ENCODE measurements at regions not wholly inside any gene's neighbourhood (a gene's known extent, or its start where the extent isn't known, plus 50 kb on each side); places are given as distances from the start of the nearest gene placed in this dataset.

GRCh38 chr16:79503511-79503910 lies 97.0 kb downstream of the MAF start:
- H3K4me1 ChIP-seq (ENCODE audit: control insufficient read depth in 2 of 2, insufficient read depth in 2 of 2, low read length in 2 of 2) = no peaks in the 10 kb centered on the region
- H3K4me3 ChIP-seq (ENCODE audit: low read length in 2 of 2) = no peak overlapping the region
- WGBS = 97% methylated on average over 2 of the region's 2 CpGs
- DNase-seq (ENCODE audit: low read depth in 6 of 9, low spot score in 9 of 9) = no peak
- no peak overlapping the region for H3K27ac ChIP-seq (ENCODE audit: low read depth in 1 of 2, low read length in 1 of 2)
- H3K9me3 ChIP-seq (ENCODE audit: control insufficient read depth in 2 of 2, insufficient read depth in 1 of 2, low read length in 1 of 2) = no peaks in the 10 kb centered on the region
- no peaks in the 10 kb centered on the region for H3K36me3 ChIP-seq (ENCODE audit: control insufficient read depth in 2 of 2, insufficient read depth in 2 of 2, low read length in 1 of 2)
- H3K27me3 ChIP-seq (ENCODE audit: control insufficient read depth in 2 of 2, insufficient read depth in 1 of 2, low read length in 1 of 2) = no peaks in the 10 kb centered on the region

DNA sequence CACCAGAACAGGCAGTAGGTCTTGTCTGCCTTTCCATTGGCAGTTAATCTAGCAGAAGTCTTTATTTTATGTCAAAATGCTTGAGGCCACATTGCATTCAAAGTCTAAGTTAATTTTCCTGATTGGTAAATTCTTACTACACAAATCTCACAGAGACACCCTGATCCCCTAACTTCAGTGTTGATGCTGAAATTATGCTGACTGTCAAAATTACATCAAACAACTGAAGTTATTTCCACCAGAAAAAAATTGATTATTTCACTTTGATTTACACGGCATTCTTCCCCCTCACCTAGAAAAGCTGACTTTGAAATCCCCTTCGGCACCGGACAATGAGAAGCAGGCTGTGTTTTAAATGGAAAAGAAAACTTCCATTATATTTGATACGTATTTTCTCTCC lies 99.1 kb downstream of the MAF start:
- H3K36me3 ChIP-seq (ENCODE audit: control insufficient read depth in 2 of 2, insufficient read depth in 2 of 2, low read length in 1 of 2) = no peaks in the 10 kb centered on the region
- no peak for DNase-seq (ENCODE audit: low read depth in 6 of 9, low spot score in 9 of 9)
- whole genome bisulfite sequencing = 98% methylated on average over 4 of the region's 4 CpGs
- H3K9me3 ChIP-seq (ENCODE audit: control insufficient read depth in 2 of 2, insufficient read depth in 1 of 2, low read length in 1 of 2) = no peaks in the 10 kb centered on the region
- no peaks in the 10 kb centered on the region for H3K27me3 ChIP-seq (ENCODE audit: control insufficient read depth in 2 of 2, insufficient read depth in 1 of 2, low read length in 1 of 2)
- H3K4me1 ChIP-seq (ENCODE audit: control insufficient read depth in 2 of 2, insufficient read depth in 2 of 2, low read length in 2 of 2) = no peaks in the 10 kb centered on the region
- no peak overlapping the region for H3K27ac ChIP-seq (ENCODE audit: low read depth in 1 of 2, low read length in 1 of 2)
- no peak overlapping the region for H3K4me3 ChIP-seq (ENCODE audit: low read length in 2 of 2)

- Histone ChIP-seq H3K4me3 (ENCODE audit: low read length in 2 of 2) (no peak overlapping the region), H3K4me1 (ENCODE audit: control insufficient read depth in 2 of 2, insufficient read depth in 2 of 2, low read length in 2 of 2) (no peaks in the 10 kb centered on the region), H3K27ac (ENCODE audit: low read depth in 1 of 2, low read length in 1 of 2) (no peak overlapping the region), H3K27me3 (ENCODE audit: control insufficient read depth in 2 of 2, insufficient read depth in 1 of 2, low read length in 1 of 2) (no peaks in the 10 kb centered on the region), H3K36me3 (ENCODE audit: control insufficient read depth in 2 of 2, insufficient read depth in 2 of 2, low read length in 1 of 2) (no peaks in the 10 kb centered on the region), H3K9me3 (ENCODE audit: control insufficient read depth in 2 of 2, insufficient read depth in 1 of 2, low read length in 1 of 2) (no peaks in the 10 kb centered on the region)
- DNase-seq (ENCODE audit: low read depth in 6 of 9, low spot score in 9 of 9) = no peak
- WGBS = over 99% methylated on average over 2 of the region's 2 CpGs
Observed at GRCh38 chr16:79500866-79501265, 99.7 kb downstream of the MAF start.

DNA sequence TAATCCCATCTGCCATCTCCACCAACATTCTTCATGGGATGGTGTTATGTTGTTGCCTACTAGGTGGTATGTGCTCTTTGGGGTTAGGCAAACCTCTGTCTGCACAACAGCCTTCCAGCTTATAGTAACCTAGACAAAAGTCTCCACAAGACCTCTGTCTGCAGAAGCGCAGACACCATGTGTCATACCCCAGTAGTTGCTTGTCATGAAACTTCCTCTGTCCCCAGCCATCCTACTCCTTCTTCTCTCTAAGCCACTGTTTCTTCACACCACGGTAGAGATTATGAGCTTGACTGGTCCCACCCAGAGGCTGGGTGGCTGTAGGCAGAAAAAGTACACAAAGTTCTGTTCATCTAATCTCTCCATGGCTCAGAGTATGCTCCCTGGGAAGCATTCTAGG lies 100.3 kb downstream of the MAF start:
- no peaks in the 10 kb centered on the region for H3K27me3 ChIP-seq (ENCODE audit: control insufficient read depth in 2 of 2, insufficient read depth in 1 of 2, low read length in 1 of 2)
- H3K4me3 ChIP-seq (ENCODE audit: low read length in 2 of 2) = no peak overlapping the region
- DNase-seq (ENCODE audit: low read depth in 6 of 9, low spot score in 9 of 9) = no peak
- no peak overlapping the region for H3K27ac ChIP-seq (ENCODE audit: low read depth in 1 of 2, low read length in 1 of 2)
- no peaks in the 10 kb centered on the region for H3K4me1 ChIP-seq (ENCODE audit: control insufficient read depth in 2 of 2, insufficient read depth in 2 of 2, low read length in 2 of 2)
- WGBS = 99% methylated on average over 2 of the region's 2 CpGs
- no peaks in the 10 kb centered on the region for H3K9me3 ChIP-seq (ENCODE audit: control insufficient read depth in 2 of 2, insufficient read depth in 1 of 2, low read length in 1 of 2)
- H3K36me3 ChIP-seq (ENCODE audit: control insufficient read depth in 2 of 2, insufficient read depth in 2 of 2, low read length in 1 of 2) = no peaks in the 10 kb centered on the region

- H3K4me1 ChIP-seq (ENCODE audit: control insufficient read depth in 2 of 2, insufficient read depth in 2 of 2, low read length in 2 of 2) = no peaks in the 10 kb centered on the region
- 92% methylated on average over 1 of the region's 1 CpG for WGBS
- no peaks in the 10 kb centered on the region for H3K27me3 ChIP-seq (ENCODE audit: control insufficient read depth in 2 of 2, insufficient read depth in 1 of 2, low read length in 1 of 2)
- H3K27ac ChIP-seq (ENCODE audit: low read depth in 1 of 2, low read length in 1 of 2) = no peak overlapping the region
- no peak overlapping the region for H3K4me3 ChIP-seq (ENCODE audit: low read length in 2 of 2)
- H3K9me3 ChIP-seq (ENCODE audit: control insufficient read depth in 2 of 2, insufficient read depth in 1 of 2, low read length in 1 of 2) = no peaks in the 10 kb centered on the region
- no peak for DNase-seq (ENCODE audit: low read depth in 6 of 9, low spot score in 9 of 9)
- no peaks in the 10 kb centered on the region for H3K36me3 ChIP-seq (ENCODE audit: control insufficient read depth in 2 of 2, insufficient read depth in 2 of 2, low read length in 1 of 2)
Observed at GRCh38 chr16:79498928-79499327, 101.6 kb downstream of the MAF start.

DNA sequence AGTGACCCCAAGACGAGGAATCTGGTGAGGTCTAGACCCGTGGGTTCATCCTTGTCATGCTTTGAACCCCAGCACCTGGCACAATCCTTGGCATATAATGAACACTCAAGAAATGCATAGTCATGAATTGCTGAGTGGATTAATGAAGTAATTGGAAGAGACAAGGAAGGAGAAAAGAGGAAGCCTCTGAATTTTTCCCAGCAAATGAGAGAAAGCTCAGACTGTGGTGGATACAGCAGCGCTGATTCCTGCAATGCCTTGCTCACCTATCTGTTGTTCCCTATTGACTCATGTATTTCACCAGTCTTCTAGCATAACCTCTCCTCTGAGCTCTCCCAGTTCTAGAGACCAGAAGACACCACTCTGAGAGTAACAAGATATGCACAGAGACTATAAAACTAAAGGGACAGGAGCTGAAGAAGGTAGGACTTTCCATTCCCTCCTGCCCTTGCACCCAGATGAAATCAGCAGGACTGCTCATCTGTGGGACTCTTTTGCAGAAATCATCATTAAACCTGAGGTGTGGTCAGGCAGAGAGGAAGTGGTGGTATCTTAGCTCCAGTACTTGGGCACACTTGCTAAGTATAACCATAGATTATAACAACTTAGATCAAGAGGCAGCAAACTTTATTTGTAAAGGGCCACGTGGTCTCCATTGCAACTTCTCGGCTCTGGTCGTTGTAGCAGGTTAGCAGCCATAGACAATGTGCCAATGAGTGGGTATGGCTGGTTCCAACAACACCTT lies 102.8 kb downstream of the MAF start:
- H3K27ac ChIP-seq (ENCODE audit: low read depth in 1 of 2, low read length in 1 of 2) = no peak overlapping the region
- DNase-seq (ENCODE audit: low read depth in 6 of 9, low spot score in 9 of 9) = no peak
- H3K4me3 ChIP-seq (ENCODE audit: low read length in 2 of 2) = no peak overlapping the region
- no peaks in the 10 kb centered on the region for H3K36me3 ChIP-seq (ENCODE audit: control insufficient read depth in 2 of 2, insufficient read depth in 2 of 2, low read length in 1 of 2)
- H3K9me3 ChIP-seq (ENCODE audit: control insufficient read depth in 2 of 2, insufficient read depth in 1 of 2, low read length in 1 of 2) = no peaks in the 10 kb centered on the region
- H3K27me3 ChIP-seq (ENCODE audit: control insufficient read depth in 2 of 2, insufficient read depth in 1 of 2, low read length in 1 of 2) = no peaks in the 10 kb centered on the region
- WGBS = 55% methylated on average over 6 of the region's 6 CpGs
- H3K4me1 ChIP-seq (ENCODE audit: control insufficient read depth in 2 of 2, insufficient read depth in 2 of 2, low read length in 2 of 2) = no peaks in the 10 kb centered on the region

DNA sequence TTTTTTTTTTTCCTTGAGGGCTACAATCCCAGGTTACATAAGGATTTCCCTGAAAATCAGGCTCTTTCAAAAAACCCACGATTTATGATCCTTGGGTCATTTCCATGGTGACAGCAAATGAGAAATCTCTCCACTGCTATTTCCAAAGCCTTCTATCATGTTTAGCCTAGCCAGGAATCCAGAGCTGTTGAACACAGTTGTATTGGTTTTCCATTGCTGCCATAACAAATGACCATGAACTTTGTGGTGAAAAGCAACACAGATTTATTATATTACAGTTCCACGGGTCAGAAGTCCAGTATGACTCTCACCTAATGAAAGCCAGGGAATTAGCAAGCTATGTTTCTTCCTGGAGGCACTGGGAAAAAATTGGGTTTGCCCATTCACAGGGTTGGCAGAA lies 106.6 kb downstream of the MAF start:
- Histone ChIP-seq H3K27me3 (ENCODE audit: control insufficient read depth in 2 of 2, insufficient read depth in 1 of 2, low read length in 1 of 2) (no peaks in the 10 kb centered on the region), H3K36me3 (ENCODE audit: control insufficient read depth in 2 of 2, insufficient read depth in 2 of 2, low read length in 1 of 2) (no peaks in the 10 kb centered on the region)
- WGBS = 89% methylated on average over 2 of the region's 2 CpGs

GRCh38 chr16:79492036-79492435 lies 108.5 kb downstream of the MAF start:
- H3K36me3 ChIP-seq (ENCODE audit: control insufficient read depth in 2 of 2, insufficient read depth in 2 of 2, low read length in 1 of 2) = no peaks in the 10 kb centered on the region
- H3K4me3 ChIP-seq (ENCODE audit: low read length in 2 of 2) = no peak overlapping the region
- WGBS = 85% methylated on average over 10 of the region's 10 CpGs
- H3K27me3 ChIP-seq (ENCODE audit: control insufficient read depth in 2 of 2, insufficient read depth in 1 of 2, low read length in 1 of 2) = no peaks in the 10 kb centered on the region
- no peak overlapping the region for H3K27ac ChIP-seq (ENCODE audit: low read depth in 1 of 2, low read length in 1 of 2)
- DNase-seq (ENCODE audit: low read depth in 6 of 9, low spot score in 9 of 9) = no peak
- H3K9me3 ChIP-seq (ENCODE audit: control insufficient read depth in 2 of 2, insufficient read depth in 1 of 2, low read length in 1 of 2) = no peaks in the 10 kb centered on the region
- H3K4me1 ChIP-seq (ENCODE audit: control insufficient read depth in 2 of 2, insufficient read depth in 2 of 2, low read length in 2 of 2) = no peaks in the 10 kb centered on the region

More for the DNA sequence above, 106.6 kb downstream of the MAF start:
- H3K4me1 ChIP-seq (ENCODE audit: control insufficient read depth in 2 of 2, insufficient read depth in 2 of 2, low read length in 2 of 2) = no peaks in the 10 kb centered on the region
- H3K27ac ChIP-seq (ENCODE audit: low read depth in 1 of 2, low read length in 1 of 2) = no peak overlapping the region
- H3K4me3 ChIP-seq (ENCODE audit: low read length in 2 of 2) = no peak overlapping the region
- no peaks in the 10 kb centered on the region for H3K9me3 ChIP-seq (ENCODE audit: control insufficient read depth in 2 of 2, insufficient read depth in 1 of 2, low read length in 1 of 2)
- DNase-seq (ENCODE audit: low read depth in 6 of 9, low spot score in 9 of 9) = no peak

- Histone ChIP-seq H3K27ac (ENCODE audit: low read depth in 1 of 2, low read length in 1 of 2) (no peak overlapping the region), H3K4me1 (ENCODE audit: control insufficient read depth in 2 of 2, insufficient read depth in 2 of 2, low read length in 2 of 2) (no peaks in the 10 kb centered on the region), H3K9me3 (ENCODE audit: control insufficient read depth in 2 of 2, insufficient read depth in 1 of 2, low read length in 1 of 2) (no peaks in the 10 kb centered on the region), H3K36me3 (ENCODE audit: control insufficient read depth in 2 of 2, insufficient read depth in 2 of 2, low read length in 1 of 2) (no peaks in the 10 kb centered on the region), H3K4me3 (ENCODE audit: low read length in 2 of 2) (no peak overlapping the region), H3K27me3 (ENCODE audit: control insufficient read depth in 2 of 2, insufficient read depth in 1 of 2, low read length in 1 of 2) (no peaks in the 10 kb centered on the region)
- WGBS = 92% methylated on average over 3 of the region's 3 CpGs
- no peak for DNase-seq (ENCODE audit: low read depth in 6 of 9, low spot score in 9 of 9)
Observed at GRCh38 chr16:79485020-79485419, 115.5 kb downstream of the MAF start.
